ENCODE measurements at regions not wholly inside any gene's neighbourhood (a gene's known extent, or its start where the extent isn't known, plus 50 kb on each side); places are given as distances from the start of the nearest gene placed in this dataset.

DNA sequence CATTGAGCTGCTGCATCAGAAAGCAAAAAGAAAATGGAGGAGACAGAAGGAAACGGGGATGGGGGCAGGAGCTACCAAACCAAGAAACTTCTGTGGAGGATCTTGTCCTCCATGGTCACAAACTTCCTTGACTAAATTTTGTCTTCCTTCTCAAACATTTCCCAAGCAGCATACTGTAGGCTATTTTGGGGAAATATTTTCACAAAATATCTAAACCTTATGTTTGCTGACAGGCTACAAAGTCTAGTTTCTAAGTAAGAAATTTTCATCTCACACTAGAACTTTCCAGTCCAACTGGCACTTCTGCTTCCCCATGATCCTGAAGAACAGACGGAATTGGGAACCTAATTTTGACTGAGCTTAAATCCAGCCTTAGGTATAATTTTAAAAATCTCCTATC is 552.0 kb downstream of the SNAPC1 start:
- WGBS, 2 donors: 71 to 78% methylated on average over 2 of the region's 2 CpGs
- intact Hi-C loops (cut with DNase I): no loop called here

DNA sequence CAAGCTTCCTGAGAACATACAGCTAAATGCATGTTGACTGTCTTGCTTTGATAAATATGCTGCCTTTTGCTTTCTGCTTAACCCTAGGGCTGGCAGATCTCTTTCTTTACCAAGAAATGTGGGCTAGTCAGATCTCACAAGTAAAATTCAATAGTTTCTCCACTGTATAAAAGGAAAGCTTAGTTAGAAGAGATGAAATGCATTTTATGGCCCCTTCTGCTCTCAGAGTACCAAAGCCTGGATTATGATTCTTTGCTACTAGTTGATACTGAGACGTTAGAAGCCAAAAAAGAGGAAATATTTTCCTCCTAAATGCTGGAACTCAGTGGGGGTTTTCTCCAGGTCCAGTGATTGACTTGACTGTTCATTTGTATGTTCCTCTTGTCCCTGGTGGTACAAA is 552.7 kb downstream of the SNAPC1 start:
- Histone ChIP-seq H3K27me3 (no peaks in the 10 kb centered on the region), H3K4me1 (no peaks in the 10 kb centered on the region), H3K36me3 (no peaks in the 10 kb centered on the region), H3K27ac (no peak overlapping the region), H3K4me3 (no peak overlapping the region), H3K9me3 (peaks cover 0 to 2% (median 0%) of the 10 kb centered on the region in 11 donors)
- 39 to 53% methylated on average over 1 of the region's 1 CpG for WGBS, 2 donors
- TF ChIP-seq, protein P1, sequence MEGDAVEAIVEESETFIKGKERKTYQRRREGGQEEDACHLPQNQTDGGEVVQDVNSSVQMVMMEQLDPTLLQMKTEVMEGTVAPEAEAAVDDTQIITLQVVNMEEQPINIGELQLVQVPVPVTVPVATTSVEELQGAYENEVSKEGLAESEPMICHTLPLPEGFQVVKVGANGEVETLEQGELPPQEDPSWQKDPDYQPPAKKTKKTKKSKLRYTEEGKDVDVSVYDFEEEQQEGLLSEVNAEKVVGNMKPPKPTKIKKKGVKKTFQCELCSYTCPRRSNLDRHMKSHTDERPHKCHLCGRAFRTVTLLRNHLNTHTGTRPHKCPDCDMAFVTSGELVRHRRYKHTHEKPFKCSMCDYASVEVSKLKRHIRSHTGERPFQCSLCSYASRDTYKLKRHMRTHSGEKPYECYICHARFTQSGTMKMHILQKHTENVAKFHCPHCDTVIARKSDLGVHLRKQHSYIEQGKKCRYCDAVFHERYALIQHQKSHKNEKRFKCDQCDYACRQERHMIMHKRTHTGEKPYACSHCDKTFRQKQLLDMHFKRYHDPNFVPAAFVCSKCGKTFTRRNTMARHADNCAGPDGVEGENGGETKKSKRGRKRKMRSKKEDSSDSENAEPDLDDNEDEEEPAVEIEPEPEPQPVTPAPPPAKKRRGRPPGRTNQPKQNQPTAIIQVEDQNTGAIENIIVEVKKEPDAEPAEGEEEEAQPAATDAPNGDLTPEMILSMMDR (IDR thresholded peaks at IDR 0.05): no peak
- DNase-seq: no peak
- no peak for ATAC-seq
- intact Hi-C loops (cut with DNase I): no loop called here

More for the DNA sequence above, 552.0 kb downstream of the SNAPC1 start:
- Histone ChIP-seq H3K4me1 (no peaks in the 10 kb centered on the region), H3K36me3 (no peaks in the 10 kb centered on the region), H3K27me3 (no peaks in the 10 kb centered on the region), H3K9me3 (peaks cover 0 to 2% (median 0%) of the 10 kb centered on the region in 11 donors), H3K4me3 (no peak overlapping the region), H3K27ac (no peak overlapping the region)
- ATAC-seq (no peak), DNase-seq (no peak)
- TF ChIP-seq, protein P1 (IDR thresholded peaks at IDR 0.05): no peak

DNA sequence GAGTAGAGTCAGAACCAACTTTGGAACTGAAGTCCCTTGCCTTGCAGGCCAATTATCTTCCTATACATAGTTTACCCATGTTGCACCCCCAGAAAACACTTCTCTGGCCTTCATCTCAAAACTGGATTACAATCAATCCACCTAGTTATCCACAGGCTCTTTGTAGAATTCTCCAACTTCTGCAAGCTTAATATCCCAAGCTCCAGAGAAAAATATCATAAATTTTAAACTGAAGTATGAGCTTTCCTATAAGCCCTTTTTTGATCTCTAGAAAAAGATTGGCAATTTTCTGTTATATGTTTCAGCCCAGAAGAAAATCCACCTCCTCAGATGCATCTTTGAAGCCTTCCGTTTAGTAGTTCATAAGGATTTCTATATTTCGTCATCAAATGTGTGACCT is 553.4 kb downstream of the SNAPC1 start:
- Histone ChIP-seq H3K4me3 (no peak overlapping the region), H3K36me3 (no peaks in the 10 kb centered on the region), H3K4me1 (no peaks in the 10 kb centered on the region), H3K9me3 (peaks cover 0 to 2% (median 0%) of the 10 kb centered on the region in 11 donors), H3K27me3 (no peaks in the 10 kb centered on the region), H3K27ac (no peak overlapping the region)
- no peak for ATAC-seq
- DNase-seq: no peak
- TF ChIP-seq, protein P1 (IDR thresholded peaks at IDR 0.05): no peak
- 88 to 93% methylated on average over 2 of the region's 2 CpGs for WGBS, 2 donors
- intact Hi-C loops (cut with DNase I): no loop called here

DNA sequence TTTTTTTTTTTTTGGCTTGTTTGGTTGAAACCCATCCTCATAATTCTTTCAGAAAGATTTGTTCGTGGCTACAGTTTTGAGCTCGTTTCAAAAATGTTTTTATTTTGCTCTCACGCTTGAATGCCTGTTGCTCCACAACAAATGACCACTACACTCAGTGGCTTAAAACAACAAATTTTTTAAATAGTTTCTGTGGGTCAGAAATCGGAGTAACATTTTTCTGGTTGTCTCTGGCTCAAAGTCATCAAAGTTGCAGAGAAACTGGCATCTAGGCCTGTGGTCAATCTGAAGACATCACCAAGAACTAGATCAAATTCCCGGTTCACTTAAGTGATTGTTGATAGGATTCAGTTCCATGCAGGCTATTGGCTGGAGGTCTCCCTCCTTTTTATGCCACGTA is 560.0 kb downstream of the SNAPC1 start:
- intact Hi-C loops (cut with DNase I): no loop called here
- Histone ChIP-seq H3K36me3 (no peaks in the 10 kb centered on the region), H3K27me3 (no peaks in the 10 kb centered on the region), H3K4me3 (no peak overlapping the region), H3K27ac (no peak overlapping the region), H3K4me1 (no peaks in the 10 kb centered on the region), H3K9me3 (peaks cover 0 to 19% (median 3%) of the 10 kb centered on the region in 11 donors)
- DNase-seq (no peak), ATAC-seq (no peak)
- TF ChIP-seq, protein P1 (IDR thresholded peaks at IDR 0.05): no peak
- WGBS, 2 donors: 81 to 84% methylated on average over 6 of the region's 6 CpGs

Measured in heart right ventricle (tissue), 16 donors.